GM12865 (cell line): ENCODE measurements at regions not wholly inside any gene's neighbourhood (a gene's known extent, or its start where the extent isn't known, plus 50 kb on each side); places are given as distances from the start of the nearest gene placed in this dataset.
"Not testable (repeated sequence)": the region's sequence is repeated elsewhere in the genome, so short reads cannot be mapped to it uniquely, and the experiment has no call there.

ENCODE experiments used
- DNase-seq: peaks from one replicate; pipeline ENCODE4 v3.0.0; 2010; ENCODE audit warnings: low read depth
- H3K4me3 ChIP-seq: 2 replicates; pipeline ENCODE4 v1.5.1; 2011; ENCODE audit warnings: mild to moderate bottlenecking, low read depth, low read length, control low read depth
- CTCF ChIP-seq: IDR thresholded peaks from 2 replicates; pipeline ENCODE4 v1.5.1; 2011; ENCODE audit warnings: low read length, control low read depth, low read depth, inconsistent platforms; ENCODE audit not compliant: insufficient read depth; ENCODE audit errors: missing control alignments

GRCh38 chr10:23571884-23572283 lies 133.0 kb downstream of the OTUD1 start:
- no peak overlapping the region for H3K4me3 ChIP-seq
- no peak for TF ChIP-seq CTCF
- no peak for DNase-seq

- no peak for DNase-seq
- no peak for TF ChIP-seq CTCF
- H3K4me3 ChIP-seq: no peak overlapping the region
Observed at GRCh38 chr10:23581906-23582450, 143.1 kb downstream of the OTUD1 start.

GRCh38 chr10:23584396-23584795 lies 145.5 kb downstream of the OTUD1 start:
- TF ChIP-seq CTCF: no peak
- H3K4me3 ChIP-seq: no peak overlapping the region
- DNase-seq: no peak

GRCh38 chr10:23585186-23585585 lies 146.3 kb downstream of the OTUD1 start:
- no peak for TF ChIP-seq CTCF
- no peak overlapping the region for H3K4me3 ChIP-seq

GRCh38 chr10:23585666-23586065 lies 146.8 kb downstream of the OTUD1 start:
- H3K4me3 ChIP-seq: no peak overlapping the region
- no peak for DNase-seq
- no peak for TF ChIP-seq CTCF

More at GRCh38 chr10:23585186-23585585, 146.3 kb downstream of the OTUD1 start:
- DNase-seq: no peak

- DNase-seq, H3K4me3 ChIP-seq: not testable (repeated sequence)
Observed at GRCh38 chr10:23595278-23595677, 156.4 kb downstream of the OTUD1 start.

GRCh38 chr10:23604613-23605012 lies 165.7 kb downstream of the OTUD1 start:
- no peak for TF ChIP-seq CTCF
- DNase-seq: no peak
- no peak overlapping the region for H3K4me3 ChIP-seq

GRCh38 chr10:23606456-23606855 lies 167.6 kb downstream of the OTUD1 start:
- no peak for TF ChIP-seq CTCF
- no peak for DNase-seq
- H3K4me3 ChIP-seq: no peak overlapping the region
